ENCODE measurements at regions not wholly inside any gene's neighbourhood (a gene's known extent, or its start where the extent isn't known, plus 50 kb on each side); places are given as distances from the start of the nearest gene placed in this dataset.

DNA sequence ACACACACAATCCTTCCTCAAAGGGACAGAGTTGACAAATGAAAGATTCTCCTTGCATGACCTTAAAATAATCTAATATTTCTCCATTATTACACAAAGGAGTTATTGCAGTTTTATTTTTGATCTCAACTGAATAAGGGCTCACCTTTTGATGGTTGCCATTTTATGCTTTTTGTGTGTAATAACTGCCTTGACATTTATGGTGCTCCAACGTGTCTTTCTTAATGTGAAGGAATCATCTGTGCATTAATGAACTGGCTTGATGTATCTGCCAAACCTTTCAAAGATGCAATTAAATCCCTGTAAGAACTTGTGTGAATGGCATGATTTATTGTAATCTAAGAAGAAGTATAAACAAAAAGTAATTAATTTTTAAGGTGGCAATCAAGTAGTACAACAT, 1519.8 kb upstream of the CDH9 start:
- Histone ChIP-seq H3K36me3 (no peaks in the 10 kb centered on the region), H3K9ac (no peak overlapping the region), H3K4me1 (no peaks in the 10 kb centered on the region), H3F3A (ENCODE audit: low read depth) (no peaks in the 10 kb centered on the region), H3K9me3 (ENCODE audit: low read depth) (no peaks in the 10 kb centered on the region), H4K20me1 (ENCODE audit: low read depth) (no peaks in the 10 kb centered on the region), H3K27me3 (no peaks in the 10 kb centered on the region), H3K4me3 (no peak overlapping the region), H2AFZ (replicated peaks) (no peak overlapping the region), H3K79me2 (ENCODE audit: low read depth) (no peaks in the 10 kb centered on the region), H3K4me2 (no peak overlapping the region), H3K27ac (no peak overlapping the region)
- Mint-ChIP-seq H3K36me3 (no peaks in the 10 kb centered on the region), H3K27ac (no peak overlapping the region), H3K9me3 (peaks cover 7% of the 10 kb centered on the region), H3K4me3 (no peak overlapping the region), H3K4me1 (no peaks in the 10 kb centered on the region), H3K27me3 (ENCODE audit: insufficient read depth, low read depth) (peaks cover 6% of the 10 kb centered on the region)
- TF ChIP-seq EZH2 (IDR thresholded peaks at IDR 0.05): no peak
- no peak for TF ChIP-seq EZH2phosphoT487 (IDR thresholded peaks at IDR 0.05)
- TF ChIP-seq, protein P1, sequence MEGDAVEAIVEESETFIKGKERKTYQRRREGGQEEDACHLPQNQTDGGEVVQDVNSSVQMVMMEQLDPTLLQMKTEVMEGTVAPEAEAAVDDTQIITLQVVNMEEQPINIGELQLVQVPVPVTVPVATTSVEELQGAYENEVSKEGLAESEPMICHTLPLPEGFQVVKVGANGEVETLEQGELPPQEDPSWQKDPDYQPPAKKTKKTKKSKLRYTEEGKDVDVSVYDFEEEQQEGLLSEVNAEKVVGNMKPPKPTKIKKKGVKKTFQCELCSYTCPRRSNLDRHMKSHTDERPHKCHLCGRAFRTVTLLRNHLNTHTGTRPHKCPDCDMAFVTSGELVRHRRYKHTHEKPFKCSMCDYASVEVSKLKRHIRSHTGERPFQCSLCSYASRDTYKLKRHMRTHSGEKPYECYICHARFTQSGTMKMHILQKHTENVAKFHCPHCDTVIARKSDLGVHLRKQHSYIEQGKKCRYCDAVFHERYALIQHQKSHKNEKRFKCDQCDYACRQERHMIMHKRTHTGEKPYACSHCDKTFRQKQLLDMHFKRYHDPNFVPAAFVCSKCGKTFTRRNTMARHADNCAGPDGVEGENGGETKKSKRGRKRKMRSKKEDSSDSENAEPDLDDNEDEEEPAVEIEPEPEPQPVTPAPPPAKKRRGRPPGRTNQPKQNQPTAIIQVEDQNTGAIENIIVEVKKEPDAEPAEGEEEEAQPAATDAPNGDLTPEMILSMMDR (IDR thresholded peaks at IDR 0.05): no peak
- DNase-seq (ENCODE audit: low spot score): no peak

DNA sequence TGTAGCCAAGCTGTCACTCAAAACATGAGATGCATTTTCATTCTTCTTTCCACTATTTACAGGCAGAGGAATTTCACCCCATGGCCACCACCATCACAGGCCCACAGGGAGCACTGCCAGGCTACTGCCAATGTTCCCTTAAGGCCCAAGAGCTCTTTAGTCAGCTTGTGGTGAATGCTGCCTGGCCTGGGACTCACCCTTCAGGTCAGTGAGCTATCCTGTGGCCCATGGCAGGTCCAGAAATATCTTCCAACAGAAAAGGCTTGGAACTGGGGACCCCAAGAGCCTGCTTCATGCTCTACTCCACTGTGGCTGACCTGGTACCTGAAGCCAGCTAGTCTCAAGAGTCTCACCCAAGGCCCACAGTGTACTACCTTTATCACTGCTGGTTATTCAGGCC, 1518.7 kb upstream of the CDH9 start:
- H3K27me3 Mint-ChIP-seq (ENCODE audit: insufficient read depth, low read depth): peaks cover 6% of the 10 kb centered on the region
- no peak overlapping the region for H3K27ac ChIP-seq
- no peaks in the 10 kb centered on the region for H3K4me1 ChIP-seq
- no peaks in the 10 kb centered on the region for H3K27me3 ChIP-seq
- H3K4me3 Mint-ChIP-seq: no peak overlapping the region
- no peaks in the 10 kb centered on the region for H3K4me1 Mint-ChIP-seq
- no peak for TF ChIP-seq EZH2 (IDR thresholded peaks at IDR 0.05)
- no peak for TF ChIP-seq EZH2phosphoT487 (IDR thresholded peaks at IDR 0.05)
- TF ChIP-seq, protein P1 (IDR thresholded peaks at IDR 0.05): no peak
- H3K79me2 ChIP-seq (ENCODE audit: low read depth): no peaks in the 10 kb centered on the region
- no peak overlapping the region for H3K4me2 ChIP-seq
- no peaks in the 10 kb centered on the region for H3K36me3 Mint-ChIP-seq
- peaks cover 9% of the 10 kb centered on the region for H3K9me3 Mint-ChIP-seq
- no peak for DNase-seq (ENCODE audit: low spot score)
- H3K36me3 ChIP-seq: no peaks in the 10 kb centered on the region
- H3K27ac Mint-ChIP-seq: no peak overlapping the region
- H4K20me1 ChIP-seq (ENCODE audit: low read depth): no peaks in the 10 kb centered on the region
- no peak overlapping the region for H2AFZ ChIP-seq (replicated peaks)
- H3F3A ChIP-seq (ENCODE audit: low read depth): no peaks in the 10 kb centered on the region
- H3K9me3 ChIP-seq (ENCODE audit: low read depth): no peaks in the 10 kb centered on the region
- H3K4me3 ChIP-seq: no peak overlapping the region
- no peak overlapping the region for H3K9ac ChIP-seq

DNA sequence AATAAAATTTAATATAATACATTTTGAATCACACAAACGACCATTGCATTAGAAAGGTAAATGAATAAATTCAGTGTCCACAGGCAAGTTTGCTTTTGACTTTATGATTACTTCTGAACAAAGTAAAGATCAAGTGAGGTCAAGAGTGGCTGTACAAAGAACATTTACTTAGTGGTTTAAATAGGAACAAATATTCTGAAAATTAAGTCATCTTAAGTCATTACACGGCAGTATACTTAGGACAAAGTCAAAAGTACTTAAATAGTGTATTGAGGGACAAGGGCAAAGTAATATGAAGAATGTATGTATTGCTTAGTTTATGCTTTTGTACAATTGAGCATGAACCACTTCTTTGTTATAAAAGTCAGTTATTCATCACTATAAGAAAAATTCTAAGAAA, 1511.2 kb upstream of the CDH9 start:
- no peak overlapping the region for H3K4me3 ChIP-seq
- DNase-seq (ENCODE audit: low spot score): no peak
- Mint-ChIP-seq H3K9me3 (peaks cover 2% of the 10 kb centered on the region), H3K4me1 (no peaks in the 10 kb centered on the region), H3K27me3 (ENCODE audit: insufficient read depth, low read depth) (no peaks in the 10 kb centered on the region), H3K4me3 (no peak overlapping the region), H3K27ac (no peak overlapping the region), H3K36me3 (no peaks in the 10 kb centered on the region)
- H3K27me3 ChIP-seq: no peaks in the 10 kb centered on the region
- H3K9me3 ChIP-seq (ENCODE audit: low read depth): no peaks in the 10 kb centered on the region
- no peaks in the 10 kb centered on the region for H3K36me3 ChIP-seq
- H3K4me1 ChIP-seq: no peaks in the 10 kb centered on the region
- TF ChIP-seq, protein P1 (IDR thresholded peaks at IDR 0.05): no peak
- TF ChIP-seq EZH2 (IDR thresholded peaks at IDR 0.05) (no peak), EZH2phosphoT487 (IDR thresholded peaks at IDR 0.05) (no peak)
- no peak overlapping the region for H3K27ac ChIP-seq
- no peak overlapping the region for H3K9ac ChIP-seq
- no peak overlapping the region for H2AFZ ChIP-seq (replicated peaks)
- H3F3A ChIP-seq (ENCODE audit: low read depth): no peaks in the 10 kb centered on the region
- H4K20me1 ChIP-seq (ENCODE audit: low read depth): no peaks in the 10 kb centered on the region
- no peaks in the 10 kb centered on the region for H3K79me2 ChIP-seq (ENCODE audit: low read depth)
- no peak overlapping the region for H3K4me2 ChIP-seq

DNA sequence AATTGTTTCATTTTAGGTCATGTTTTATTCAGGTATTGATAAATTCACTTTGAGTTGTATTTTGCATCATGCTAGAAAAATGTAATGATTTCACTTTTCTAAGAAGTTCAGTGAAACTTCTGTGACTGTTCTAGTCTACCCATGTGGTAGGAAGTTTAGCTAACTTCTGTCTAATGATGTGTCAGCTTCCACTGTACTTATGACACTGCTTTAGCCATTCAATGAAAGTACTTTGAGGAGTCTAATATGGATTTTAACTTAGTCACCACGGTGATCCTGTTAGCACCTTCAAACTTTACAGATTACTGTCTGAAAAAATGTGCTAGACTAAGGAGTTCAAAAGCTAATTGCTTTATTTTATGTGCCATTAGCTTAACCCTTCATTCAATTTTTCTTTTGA, 1510.5 kb upstream of the CDH9 start:
- Histone ChIP-seq H3K4me2 (no peak overlapping the region), H3K9me3 (ENCODE audit: low read depth) (no peaks in the 10 kb centered on the region), H3K36me3 (no peaks in the 10 kb centered on the region), H3K4me3 (no peak overlapping the region), H3K9ac (no peak overlapping the region), H3K27me3 (no peaks in the 10 kb centered on the region), H2AFZ (replicated peaks) (no peak overlapping the region), H4K20me1 (ENCODE audit: low read depth) (no peaks in the 10 kb centered on the region), H3K4me1 (no peaks in the 10 kb centered on the region), H3K27ac (no peak overlapping the region), H3K79me2 (ENCODE audit: low read depth) (no peaks in the 10 kb centered on the region), H3F3A (ENCODE audit: low read depth) (no peaks in the 10 kb centered on the region)
- Mint-ChIP-seq H3K27me3 (ENCODE audit: insufficient read depth, low read depth) (no peaks in the 10 kb centered on the region), H3K9me3 (peaks cover 2% of the 10 kb centered on the region), H3K4me1 (no peaks in the 10 kb centered on the region), H3K4me3 (no peak overlapping the region), H3K36me3 (no peaks in the 10 kb centered on the region), H3K27ac (no peak overlapping the region)
- DNase-seq (ENCODE audit: low spot score): no peak
- TF ChIP-seq EZH2phosphoT487 (IDR thresholded peaks at IDR 0.05): no peak
- TF ChIP-seq, protein P1 (IDR thresholded peaks at IDR 0.05): no peak
- TF ChIP-seq EZH2 (IDR thresholded peaks at IDR 0.05): no peak
